ENCODE measurements at regions not wholly inside any gene's neighbourhood (a gene's known extent, or its start where the extent isn't known, plus 50 kb on each side); places are given as distances from the start of the nearest gene placed in this dataset.

DNA sequence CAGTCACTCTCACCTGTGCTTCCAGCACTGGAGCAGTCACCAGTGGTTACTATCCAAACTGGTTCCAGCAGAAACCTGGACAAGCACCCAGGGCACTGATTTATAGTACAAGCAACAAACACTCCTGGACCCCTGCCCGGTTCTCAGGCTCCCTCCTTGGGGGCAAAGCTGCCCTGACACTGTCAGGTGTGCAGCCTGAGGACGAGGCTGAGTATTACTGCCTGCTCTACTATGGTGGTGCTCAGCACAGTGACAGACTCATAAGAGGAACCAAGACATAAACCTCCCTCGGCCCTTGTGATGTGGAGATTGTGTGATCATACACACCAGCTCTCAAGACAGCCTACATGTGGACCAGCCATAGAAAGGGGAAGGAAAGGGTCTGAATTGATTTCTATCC is 113.3 kb downstream of the ZNF280B start:
- CTCF ChIA-PET = interaction anchor here (0.7 to 6.7 kb wide), 15 partner anchors 9 to 350 kb away, joined by 3 to 33 read pairs (median 6); no protein-coding TSS in a partner anchor

DNA sequence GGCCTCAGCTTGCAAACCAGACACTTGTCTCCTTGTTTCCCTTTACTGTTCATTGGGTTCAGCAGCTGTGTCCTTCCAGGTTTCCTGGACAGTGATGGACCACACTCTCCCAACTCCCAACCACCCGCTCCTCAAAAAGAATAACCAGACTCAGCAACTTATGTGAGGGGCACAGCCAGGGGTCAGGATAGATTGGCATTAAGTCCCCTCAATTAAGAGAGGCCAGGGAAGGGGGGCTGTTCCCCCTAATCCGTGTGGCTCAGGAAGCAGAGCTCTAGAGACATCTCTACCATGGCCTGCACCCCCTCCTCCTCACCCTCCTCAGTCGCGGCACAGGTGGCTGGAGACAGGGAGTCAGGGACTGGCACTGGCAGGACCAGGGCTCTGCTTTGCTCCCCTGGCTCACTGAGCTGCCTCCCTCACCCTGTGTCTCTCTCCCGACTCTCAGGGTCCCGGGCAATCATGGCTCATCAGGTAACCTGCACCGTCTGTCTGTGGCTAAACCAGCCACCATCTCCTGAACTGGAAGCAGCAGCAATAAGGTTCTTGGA is 111.7 kb downstream of the ZNF280B start:
- peaks cover 53% of the 10 kb centered on the region for H3K4me1 Mint-ChIP-seq

More for the DNA sequence above, 113.3 kb downstream of the ZNF280B start:
- Histone ChIP-seq H3K9me3 (ENCODE audit: control extremely low read depth in 1 of 3, control insufficient read depth in 2 of 3, insufficient read depth in 1 of 3, low read length in 2 of 3) (peaks cover 0 to 20% (median 6%) of the 10 kb centered on the region in 3 donors), H3K4me2 (replicated peaks; ENCODE audit: low read depth, low read length, poor library complexity, severe bottlenecking) (peak overlapping the region; percentile 62), H3K27ac (ENCODE audit: low read length in 2 of 2) (peak overlapping the region; percentile 68 to 78), H3K9ac (ENCODE audit: low read length) (peak overlapping the region; percentile 8), H2AFZ (ENCODE audit: insufficient read depth, low read depth, low read length, poor library complexity, severe bottlenecking) (peak overlapping the region; percentile 0), H3K4me1 (ENCODE audit: control insufficient read depth in 2 of 2, insufficient read depth in 2 of 2, low read length in 2 of 2) (peaks cover 42 to 57% of the 10 kb centered on the region in 2 donors), H3K36me3 (replicated peaks in 1 of 2; ENCODE audit: control extremely low read depth in 1 of 2, control insufficient read depth in 1 of 2, extremely low read depth in 1 of 2, insufficient read depth in 2 of 2, low read length in 1 of 2) (no peaks in the 10 kb centered on the region), H3K27me3 (replicated peaks in 1 of 4; ENCODE audit: control extremely low read depth in 1 of 4, control insufficient read depth in 3 of 4, insufficient read depth in 4 of 4, low read length in 3 of 4) (no peaks in the 10 kb centered on the region), H4K20me1 (ENCODE audit: control insufficient read depth, insufficient read depth, low read length, poor library complexity, severe bottlenecking) (no peaks in the 10 kb centered on the region), H3K4me3 (ENCODE audit: control extremely low read depth in 1 of 5, extremely low read depth in 1 of 5, insufficient read depth in 1 of 5, low read depth in 2 of 5, low read length in 4 of 5) (peak overlapping the region in 2 of 5 experiments; percentile 11 to 28), H3K79me2 (ENCODE audit: control insufficient read depth, insufficient read depth, low read length) (no peaks in the 10 kb centered on the region)
- ATAC-seq (ENCODE audit: low read depth) (peak; percentile 82), DNase-seq (peak; percentile 83)
- no peak for TF ChIP-seq EZH2 (IDR thresholded peaks at IDR 0.05; ENCODE audit: borderline replicate concordance, insufficient read depth, low read depth, low read length, poor library complexity, severe bottlenecking)
- TF ChIP-seq, protein P1, sequence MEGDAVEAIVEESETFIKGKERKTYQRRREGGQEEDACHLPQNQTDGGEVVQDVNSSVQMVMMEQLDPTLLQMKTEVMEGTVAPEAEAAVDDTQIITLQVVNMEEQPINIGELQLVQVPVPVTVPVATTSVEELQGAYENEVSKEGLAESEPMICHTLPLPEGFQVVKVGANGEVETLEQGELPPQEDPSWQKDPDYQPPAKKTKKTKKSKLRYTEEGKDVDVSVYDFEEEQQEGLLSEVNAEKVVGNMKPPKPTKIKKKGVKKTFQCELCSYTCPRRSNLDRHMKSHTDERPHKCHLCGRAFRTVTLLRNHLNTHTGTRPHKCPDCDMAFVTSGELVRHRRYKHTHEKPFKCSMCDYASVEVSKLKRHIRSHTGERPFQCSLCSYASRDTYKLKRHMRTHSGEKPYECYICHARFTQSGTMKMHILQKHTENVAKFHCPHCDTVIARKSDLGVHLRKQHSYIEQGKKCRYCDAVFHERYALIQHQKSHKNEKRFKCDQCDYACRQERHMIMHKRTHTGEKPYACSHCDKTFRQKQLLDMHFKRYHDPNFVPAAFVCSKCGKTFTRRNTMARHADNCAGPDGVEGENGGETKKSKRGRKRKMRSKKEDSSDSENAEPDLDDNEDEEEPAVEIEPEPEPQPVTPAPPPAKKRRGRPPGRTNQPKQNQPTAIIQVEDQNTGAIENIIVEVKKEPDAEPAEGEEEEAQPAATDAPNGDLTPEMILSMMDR (IDR thresholded peaks at IDR 0.05) = no peak
- peaks cover 3% of the 10 kb centered on the region for H3K9me3 Mint-ChIP-seq (ENCODE audit: insufficient read depth)
- H3K27ac Mint-ChIP-seq = peak overlapping the region; percentile 89
- no peaks in the 10 kb centered on the region for H3K27me3 Mint-ChIP-seq
- H3K4me1 Mint-ChIP-seq = peaks cover 47% of the 10 kb centered on the region
- intact Hi-C loops (cut with micrococcal nuclease) = loop anchor here (1.0 kb wide), 1 partner anchor 15 kb away; no protein-coding TSS in a partner anchor
- 0% methylated on average over 1 of the region's 3 CpGs for WGBS (ENCODE audit: insufficient coverage)
- POLR2A ChIA-PET = interaction anchor here (0.7 to 2.2 kb wide), 3 partner anchors 13 to 536 kb away, joined by 3 to 8 read pairs (median 4); no protein-coding TSS in a partner anchor
- peak overlapping the region; percentile 41 for H3K4me3 Mint-ChIP-seq

More for the DNA sequence above, 111.7 kb downstream of the ZNF280B start:
- H3K4me3 ChIP-seq (ENCODE audit: control extremely low read depth in 1 of 5, extremely low read depth in 1 of 5, insufficient read depth in 1 of 5, low read depth in 2 of 5, low read length in 4 of 5) = no peak overlapping the region
- ATAC-seq (ENCODE audit: low read depth) (no peak), DNase-seq (no peak)
- H3K79me2 ChIP-seq (ENCODE audit: control insufficient read depth, insufficient read depth, low read length) = no peaks in the 10 kb centered on the region
- intact Hi-C loops (cut with micrococcal nuclease) = loop anchor here (1.0 kb wide), 2 partner anchors 44 to 48 kb away; no protein-coding TSS in a partner anchor
- POLR2A ChIA-PET = no interaction called here
- H3K36me3 ChIP-seq (replicated peaks in 1 of 2; ENCODE audit: control extremely low read depth in 1 of 2, control insufficient read depth in 1 of 2, extremely low read depth in 1 of 2, insufficient read depth in 2 of 2, low read length in 1 of 2) = no peaks in the 10 kb centered on the region
- H3K4me3 Mint-ChIP-seq = no peak overlapping the region
- H3K27ac Mint-ChIP-seq = peak overlapping the region; percentile 78
- TF ChIP-seq, protein P1 (IDR thresholded peaks at IDR 0.05) = no peak
- no peak for TF ChIP-seq EZH2 (IDR thresholded peaks at IDR 0.05; ENCODE audit: borderline replicate concordance, insufficient read depth, low read depth, low read length, poor library complexity, severe bottlenecking)
- CTCF ChIA-PET = interaction anchor here (0.6 to 3.2 kb wide), 9 partner anchors 8 to 574 kb away, joined by 3 to 21 read pairs (median 4); no protein-coding TSS in a partner anchor
- H3K27ac ChIP-seq (ENCODE audit: low read length in 2 of 2) = peak overlapping the region; percentile 48 to 78
- no peaks in the 10 kb centered on the region for H3K27me3 Mint-ChIP-seq
- H3K9me3 ChIP-seq (ENCODE audit: control extremely low read depth in 1 of 3, control insufficient read depth in 2 of 3, insufficient read depth in 1 of 3, low read length in 2 of 3) = peaks cover 0 to 20% (median 6%) of the 10 kb centered on the region in 3 donors
- WGBS (ENCODE audit: insufficient coverage) = 99% methylated on average over 6 of the region's 7 CpGs
- H4K20me1 ChIP-seq (ENCODE audit: control insufficient read depth, insufficient read depth, low read length, poor library complexity, severe bottlenecking) = no peaks in the 10 kb centered on the region
- peaks cover 3% of the 10 kb centered on the region for H3K9me3 Mint-ChIP-seq (ENCODE audit: insufficient read depth)
- no peak overlapping the region for H2AFZ ChIP-seq (ENCODE audit: insufficient read depth, low read depth, low read length, poor library complexity, severe bottlenecking)
- peaks cover 42 to 65% of the 10 kb centered on the region in 2 donors for H3K4me1 ChIP-seq (ENCODE audit: control insufficient read depth in 2 of 2, insufficient read depth in 2 of 2, low read length in 2 of 2)
- no peak overlapping the region for H3K9ac ChIP-seq (ENCODE audit: low read length)
- H3K27me3 ChIP-seq (replicated peaks in 1 of 4; ENCODE audit: control extremely low read depth in 1 of 4, control insufficient read depth in 3 of 4, insufficient read depth in 4 of 4, low read length in 3 of 4) = peaks cover 0 to 3% (median 0%) of the 10 kb centered on the region in 4 experiments
- peak overlapping the region; percentile 27 for H3K4me2 ChIP-seq (replicated peaks; ENCODE audit: low read depth, low read length, poor library complexity, severe bottlenecking)
